NCI-H128 (cell line): ENCODE measurements at regions not wholly inside any gene's neighbourhood (a gene's known extent, or its start where the extent isn't known, plus 50 kb on each side); places are given as distances from the start of the nearest gene placed in this dataset.
"Not testable (repeated sequence)": the region's sequence is repeated elsewhere in the genome, so short reads cannot be mapped to it uniquely, and the experiment has no call there.

Source experiments
- DNase-seq: peaks from one replicate; lab custom pipeline; 2025; ENCODE audit not compliant: unreplicated experiment; lab: John Stamatoyannopoulos, UW

- not testable (repeated sequence) for DNase-seq
Measured at GRCh38 chr13:55178582-55178981, 1962.1 kb upstream of the PRR20A start.

- no peak for DNase-seq
Measured at GRCh38 chr13:55190996-55191395, 1949.7 kb upstream of the PRR20A start.

GRCh38 chr13:55199134-55199533 lies 1941.6 kb upstream of the PRR20A start:
- no peak for DNase-seq

- no peak for DNase-seq
Measured at GRCh38 chr13:55214841-55215345, 1925.8 kb upstream of the PRR20A start.

GRCh38 chr13:55219538-55219937 lies 1921.2 kb upstream of the PRR20A start:
- no peak for DNase-seq

GRCh38 chr13:55229906-55230569 lies 1910.7 kb upstream of the PRR20A start:
- no peak for DNase-seq

- DNase-seq = no peak
Measured at GRCh38 chr13:55230570-55230908, 1910.2 kb upstream of the PRR20A start.

GRCh38 chr13:55234311-55234710 lies 1906.4 kb upstream of the PRR20A start:
- DNase-seq = no peak

- no peak for DNase-seq
Measured at GRCh38 chr13:55245005-55245644, 1895.6 kb upstream of the PRR20A start.

GRCh38 chr13:55255236-55255635 lies 1885.5 kb upstream of the PRR20A start:
- DNase-seq = no peak

- no peak for DNase-seq
Measured at GRCh38 chr13:55263045-55263444, 1877.7 kb upstream of the PRR20A start.

- no peak for DNase-seq
Measured at GRCh38 chr13:55266644-55267043, 1874.1 kb upstream of the PRR20A start.

GRCh38 chr13:55298201-55298600 lies 1842.5 kb upstream of the PRR20A start:
- DNase-seq = no peak

- DNase-seq = no peak
Measured at GRCh38 chr13:55302568-55302967, 1838.2 kb upstream of the PRR20A start.

- DNase-seq = no peak
Measured at GRCh38 chr13:55307909-55308308, 1832.8 kb upstream of the PRR20A start.

- no peak for DNase-seq
Measured at GRCh38 chr13:55341891-55342290, 1798.8 kb upstream of the PRR20A start.

- DNase-seq = no peak
Measured at GRCh38 chr13:55345224-55345623, 1795.5 kb upstream of the PRR20A start.

- no peak for DNase-seq
Measured at GRCh38 chr13:55347528-55347927, 1793.2 kb upstream of the PRR20A start.

GRCh38 chr13:55359067-55359466 lies 1781.7 kb upstream of the PRR20A start:
- no peak for DNase-seq

- DNase-seq = no peak
Measured at GRCh38 chr13:55361141-55361540, 1779.6 kb upstream of the PRR20A start.

- DNase-seq = no peak
Measured at GRCh38 chr13:55366676-55367075, 1774.0 kb upstream of the PRR20A start.

GRCh38 chr13:55394470-55394869 lies 1746.2 kb upstream of the PRR20A start:
- no peak for DNase-seq

GRCh38 chr13:55402870-55403269 lies 1737.8 kb upstream of the PRR20A start:
- DNase-seq = no peak
